OCI-LY7 (cell line): ENCODE measurements at regions not wholly inside any gene's neighbourhood (a gene's known extent, or its start where the extent isn't known, plus 50 kb on each side); places are given as distances from the start of the nearest gene placed in this dataset.

Source experiments
- BruUV-seq: library from RNA; stranded (reverse); fragments of 400-500 nt; replicated peaks from 2 replicates; lab custom pipeline; 2021; lab: Mats Ljungman, UMichigan
- CTCF ChIA-PET: fragments of 300-600 bp; sonication (Branson Sonifier 250); formaldehyde crosslinking; loops from one replicate; lab custom pipeline; 2022; ENCODE audit warnings: antibody characterized with exemption; ENCODE audit not compliant: unreplicated experiment; lab: Charles Lee
- POLR2A ChIA-PET: fragments of 300-600 bp; sonication (Branson Sonifier 250); formaldehyde crosslinking; loops from one replicate; lab custom pipeline; 2022; ENCODE audit warnings: antibody characterized with exemption; lab: Charles Lee
- DNase-seq: peaks from one replicate; pipeline ENCODE4 v3.0.0-alpha.2; 2015; ENCODE audit warnings: low spot score
- H2AFZ ChIP-seq: fragments of 200-600 bp; sonication (generic), shearing (Covaris generic); 2 replicates; pipeline ENCODE4 v1.6.1; 2014; ENCODE audit warnings: mild to moderate bottlenecking, antibody characterized with exemption, low read length, moderate library complexity
- H3K27ac ChIP-seq: fragments of 200-600 bp; sonication (generic); 2 replicates; pipeline ENCODE4 v1.5.1; 2014; ENCODE audit warnings: mixed run types, low read depth, mild to moderate bottlenecking, moderate library complexity, low read length, inconsistent platforms; ENCODE audit not compliant: poor library complexity, severe bottlenecking
- H3K36me3 ChIP-seq: fragments of 200-600 bp; sonication (generic); 2 replicates; pipeline ENCODE4 v1.6.1; 2014; ENCODE audit warnings: mild to moderate bottlenecking, antibody characterized with exemption, low read length, moderate library complexity, mixed read lengths; ENCODE audit not compliant: insufficient read depth
- H3K4me1 ChIP-seq: fragments of 200-600 bp; sonication (generic); 2 replicates; pipeline ENCODE4 v1.5.1; 2014; ENCODE audit warnings: mild to moderate bottlenecking, low read length; ENCODE audit not compliant: insufficient read depth, poor library complexity, severe bottlenecking
- H3K4me2 ChIP-seq: fragments of 200-600 bp; sonication (generic); 2 replicates; pipeline ENCODE4 v1.6.1; 2014; ENCODE audit warnings: mild to moderate bottlenecking, low read length
- H3K4me3 ChIP-seq: fragments of 200-600 bp; sonication (generic); 2 replicates; pipeline ENCODE4 v1.5.1; 2014; ENCODE audit warnings: mild to moderate bottlenecking, low read depth, low read length; ENCODE audit not compliant: poor library complexity, severe bottlenecking
- H3K79me2 ChIP-seq: fragments of 200-600 bp; sonication (generic); 2 replicates; pipeline ENCODE4 v1.6.1; 2016; ENCODE audit warnings: low read depth, mild to moderate bottlenecking, low read length, moderate library complexity, mixed read lengths; ENCODE audit not compliant: insufficient read depth
- H3K9me2 ChIP-seq: fragments of 200-600 bp; sonication (generic); 2 replicates; pipeline ENCODE4 v1.6.1; 2016; ENCODE audit warnings: mild to moderate bottlenecking, low read length, mixed read lengths; ENCODE audit not compliant: insufficient read depth
- H3K9me3 ChIP-seq: fragments of 200-600 bp; sonication (generic); 2 replicates; pipeline ENCODE4 v1.6.1; 2014; ENCODE audit warnings: mild to moderate bottlenecking, mixed run types, low read length, mixed read lengths
- H4K20me1 ChIP-seq: fragments of 200-600 bp; sonication (generic); 2 replicates; pipeline ENCODE4 v1.6.1; 2014; ENCODE audit warnings: mild to moderate bottlenecking, antibody characterized with exemption, low read length, moderate library complexity, mixed read lengths; ENCODE audit not compliant: insufficient read depth
- CTCF ChIP-seq: fragments of 200-600 bp; sonication (generic); conservative IDR thresholded peaks from 2 replicates; pipeline ENCODE4 v1.5.1; 2014; ENCODE audit warnings: mild to moderate bottlenecking, antibody characterized with exemption, low read length, moderate library complexity, mixed read lengths
- EZH2phosphoT487 ChIP-seq: fragments of 200-600 bp; sonication (generic); IDR thresholded peaks from 2 replicates; pipeline ENCODE4 v1.6.1; 2018; ENCODE audit warnings: low read depth, borderline replicate concordance, mild to moderate bottlenecking, mixed run types, antibody characterized with exemption, low read length, moderate library complexity, mixed read lengths
- intact Hi-C: fragments of 100-400 bp; cut with micrococcal nuclease; formaldehyde crosslinking; loops from one replicate; pipeline ENCODE4 v1.10.0; 2022; ENCODE audit not compliant: unreplicated experiment

- ChIA-PET POLR2A (interaction anchor here (0.5 to 0.8 kb wide), 3 partner anchors 18 to 189 kb away, joined by 3 to 4 read pairs (median 3); no protein-coding TSS in a partner anchor), CTCF (no interaction called here)
- H3K36me3 ChIP-seq: no peaks in the 10 kb centered on the region
- H3K4me2 ChIP-seq: no peak overlapping the region
- BruUV-seq: no TSS peak
- no peak for DNase-seq
- H3K79me2 ChIP-seq: no peaks in the 10 kb centered on the region
- H2AFZ ChIP-seq: no peak overlapping the region
- H3K4me1 ChIP-seq: no peaks in the 10 kb centered on the region
- intact Hi-C loops: no loop called here
- H3K9me3 ChIP-seq: no peaks in the 10 kb centered on the region
- no peak overlapping the region for H3K4me3 ChIP-seq
- H3K27ac ChIP-seq: no peak overlapping the region
- no peaks in the 10 kb centered on the region for H3K9me2 ChIP-seq
- H4K20me1 ChIP-seq: no peaks in the 10 kb centered on the region
- no peak for TF ChIP-seq EZH2phosphoT487
- TF ChIP-seq CTCF: no peak
Measured at GRCh38 chr3:193819117-193820010, 226.4 kb downstream of the OPA1 start.

GRCh38 chr3:193821151-193821668 is 228.2 kb downstream of the OPA1 start:
- no peak overlapping the region for H3K27ac ChIP-seq
- TF ChIP-seq EZH2phosphoT487 (no peak), CTCF (no peak)
- H3K79me2 ChIP-seq: no peaks in the 10 kb centered on the region
- intact Hi-C loops: no loop called here
- no peaks in the 10 kb centered on the region for H4K20me1 ChIP-seq
- no peaks in the 10 kb centered on the region for H3K36me3 ChIP-seq
- no peak overlapping the region for H3K4me3 ChIP-seq
- ChIA-PET POLR2A (no interaction called here), CTCF (no interaction called here)
- H3K4me1 ChIP-seq: no peaks in the 10 kb centered on the region
- DNase-seq: no peak
- BruUV-seq: no TSS peak
- no peaks in the 10 kb centered on the region for H3K9me3 ChIP-seq
- no peaks in the 10 kb centered on the region for H3K9me2 ChIP-seq
- no peak overlapping the region for H3K4me2 ChIP-seq
- H2AFZ ChIP-seq: no peak overlapping the region
